Spleen (tissue), 7 donors: ENCODE measurements at regions not wholly inside any gene's neighbourhood (a gene's known extent, or its start where the extent isn't known, plus 50 kb on each side); places are given as distances from the start of the nearest gene placed in this dataset.
"Not testable (repeated sequence)": the region's sequence is repeated elsewhere in the genome, so short reads cannot be mapped to it uniquely, and the experiment has no call there.

Source experiments
- POLR2A ChIP-seq, 3 donors: fragments of 450-650 bp; IDR thresholded peaks; one replicate each; pipeline ENCODE4 v1.5.1; 2017; ENCODE audit warnings: antibody characterized with exemption in 3 of 3, mild to moderate bottlenecking in 1 of 3
- POLR2AphosphoS5 ChIP-seq, 3 donors: sonication (generic); formaldehyde crosslinking; IDR thresholded peaks; one replicate each; pipeline ENCODE4 v1.5.1; 2017; ENCODE audit warnings: antibody characterized with exemption in 3 of 3
- TF ChIP-seq, protein P1 (sequence below), 11 experiments: fragments of 200-600 bp in 7 of 11; fragments of 450-650 bp in 4 of 11; sonication (generic) in 4 of 11; IDR thresholded peaks in 8 of 11; conservative IDR thresholded peaks in 3 of 11; 1 replicate in 7 of 11; 2 replicates in 4 of 11; pipeline versions ENCODE4 v1.4.0 to v1.8.0; 2016 to 2021; ENCODE audit warnings: antibody characterized with exemption in 11 of 11, inconsistent platforms in 4 of 11, mild to moderate bottlenecking in 1 of 11
- donor health status: DM: no; HTN: no; CAD: no; lungs with moderate emphysema.
- donor health status: DM: no; HTN: no; CAD: no.
- donor health status: DM: no; HTN: no; CAD: no.

DNA sequence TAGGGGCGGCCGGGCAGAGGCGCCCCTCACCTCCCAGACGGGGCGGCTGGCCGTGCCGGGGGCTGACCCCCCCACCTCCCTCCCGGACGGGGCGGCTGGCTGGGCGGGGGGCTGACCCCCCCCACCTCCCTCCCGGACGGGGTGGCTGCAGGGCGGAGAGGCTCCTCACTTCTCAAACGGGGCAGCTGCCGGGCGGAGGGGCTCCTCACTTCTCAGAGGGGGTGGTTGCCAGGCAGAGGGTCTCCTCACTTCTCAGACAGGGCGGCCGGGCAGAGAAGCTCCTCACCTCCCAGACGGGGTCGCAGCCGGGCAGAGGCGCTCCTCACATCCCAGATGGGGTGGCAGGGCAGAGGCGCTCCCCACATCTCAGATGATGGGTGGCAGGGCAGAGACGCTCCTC is 836.8 kb downstream of the RAPGEF2 start:
- TF ChIP-seq, protein P1, sequence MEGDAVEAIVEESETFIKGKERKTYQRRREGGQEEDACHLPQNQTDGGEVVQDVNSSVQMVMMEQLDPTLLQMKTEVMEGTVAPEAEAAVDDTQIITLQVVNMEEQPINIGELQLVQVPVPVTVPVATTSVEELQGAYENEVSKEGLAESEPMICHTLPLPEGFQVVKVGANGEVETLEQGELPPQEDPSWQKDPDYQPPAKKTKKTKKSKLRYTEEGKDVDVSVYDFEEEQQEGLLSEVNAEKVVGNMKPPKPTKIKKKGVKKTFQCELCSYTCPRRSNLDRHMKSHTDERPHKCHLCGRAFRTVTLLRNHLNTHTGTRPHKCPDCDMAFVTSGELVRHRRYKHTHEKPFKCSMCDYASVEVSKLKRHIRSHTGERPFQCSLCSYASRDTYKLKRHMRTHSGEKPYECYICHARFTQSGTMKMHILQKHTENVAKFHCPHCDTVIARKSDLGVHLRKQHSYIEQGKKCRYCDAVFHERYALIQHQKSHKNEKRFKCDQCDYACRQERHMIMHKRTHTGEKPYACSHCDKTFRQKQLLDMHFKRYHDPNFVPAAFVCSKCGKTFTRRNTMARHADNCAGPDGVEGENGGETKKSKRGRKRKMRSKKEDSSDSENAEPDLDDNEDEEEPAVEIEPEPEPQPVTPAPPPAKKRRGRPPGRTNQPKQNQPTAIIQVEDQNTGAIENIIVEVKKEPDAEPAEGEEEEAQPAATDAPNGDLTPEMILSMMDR (IDR thresholded peaks at IDR 0.05 in 8 of 11, conservative IDR thresholded peaks at IDR 0.05 in 3 of 11): not testable (repeated sequence)
- TF ChIP-seq POLR2A, POLR2AphosphoS5 (IDR thresholded peaks at IDR 0.05): not testable (repeated sequence)
